Heart left ventricle (tissue), 16 donors: ENCODE measurements at regions not wholly inside any gene's neighbourhood (a gene's known extent, or its start where the extent isn't known, plus 50 kb on each side); places are given as distances from the start of the nearest gene placed in this dataset.

Source experiments
- ATAC-seq, 4 donors: fragments of 200-7000 bp; cut with Tn5 transposase; one replicate each; pipeline ENCODE4 v1.9.1; 2020 to 2022; ENCODE audit warnings: moderate library complexity in 4 of 4, mild to moderate bottlenecking in 3 of 4, moderate number of reproducible peaks in 1 of 4
- DNase-seq, 5 donors: peaks; one replicate each; pipeline ENCODE4 v3.0.0-alpha.2; 2020
- H3K27ac ChIP-seq, 12 donors: fragments of 200-600 bp; sonication (generic) in 4 of 12; one replicate each; pipeline versions ENCODE4 v1.5.0 to v1.8.0; 2016 to 2022; ENCODE audit warnings: mild to moderate bottlenecking in 2 of 12
- H3K27me3 ChIP-seq, 9 donors: fragments of 200-600 bp; sonication (generic) in 2 of 9; one replicate each; pipeline versions ENCODE4 v1.5.1 to v1.8.0; 2016 to 2022; ENCODE audit warnings: mild to moderate bottlenecking in 3 of 9
- H3K36me3 ChIP-seq, 9 donors: fragments of 200-600 bp; sonication (generic) in 2 of 9; one replicate each; pipeline versions ENCODE4 v1.5.0 to v1.8.0; 2018 to 2022; ENCODE audit warnings: mild to moderate bottlenecking in 2 of 9
- H3K4me1 ChIP-seq, 12 donors: fragments of 200-600 bp; sonication (generic) in 4 of 12; one replicate each; pipeline versions ENCODE4 v1.5.0 to v1.8.0; 2016 to 2022; ENCODE audit warnings: mild to moderate bottlenecking in 3 of 12
- H3K4me3 ChIP-seq, 12 donors: fragments of 200-600 bp; sonication (generic) in 4 of 12; one replicate each; pipeline versions ENCODE4 v1.5.0 to v1.8.0; 2017 to 2022; ENCODE audit warnings: mild to moderate bottlenecking in 9 of 12, moderate library complexity in 4 of 12
- H3K9me3 ChIP-seq, 12 donors: fragments of 200-600 bp; sonication (generic) in 4 of 12; one replicate each; pipeline versions ENCODE4 v1.5.0 to v1.8.0; 2016 to 2022; ENCODE audit warnings: mild to moderate bottlenecking in 1 of 12
- POLR2A ChIP-seq, 2 donors: fragments of 450-650 bp; IDR thresholded peaks; one replicate each; pipeline ENCODE4 v1.6.1; 2017; ENCODE audit warnings: antibody characterized with exemption in 2 of 2, mild to moderate bottlenecking in 2 of 2, moderate library complexity in 2 of 2
- WGBS, 4 donors: extraction: QIAGEN DNeasy Blood & Tissue Kit in 2 of 4; methylation state at CpG; one replicate each; pipeline versions ENCODE4 v1.1.5 to v1.1.7; 2013 to 2018; 5-methylcytosine and 5-hydroxymethylcytosine counted together
- intact Hi-C, 10 donors: fragments of 100-400 bp; cut with DNase I; formaldehyde crosslinking; loops; one replicate each; pipeline versions ENCODE4 v1.11.1 to v1.14.2; 2022
- TF ChIP-seq, protein P1 (sequence below), 12 donors: fragments of 200-600 bp; sonication (generic) in 4 of 12; IDR thresholded peaks; one replicate each; pipeline versions ENCODE4 v1.5.0 to v1.8.0; 2018 to 2022; ENCODE audit warnings: antibody characterized with exemption in 12 of 12, mild to moderate bottlenecking in 5 of 12
- donor health status: ischemic (EF 13 %, LVEDD 7.1; RV severe dilation, severe dysfunction).
- donor health status: healthy with polysubstance abuse.
- donor health status: DM: no; HTN: yes; CAD: no.
- donor health status: DM: no; HTN: no; CAD: no.
- donor health status: ischemic (EF 25% LVEDD 6.9; RV normal size, moderate dysfunction).
- donor health status: ischemic (EF 25% LVEDD 5.7; RV mildly dilated, moderate dysfunction).
- donor health status: healthy.
- donor health status: DM: yes; HTN: yes; CAD: no.
- donor health status: ischemic (EF 35%, LVEDD 5.7; RV mildly dilated, moderate dysfunction).
- donor health status: nonischemic (EF 11% LVEDD 7.7; RV severe dilation, severe dysfunction).
- donor health status: DM: yes; HTN: yes; CAD: no.
- donor health status: PGD.
- donor health status: ischemic (EF 29% LVEDD 5.4; RV normal size, mild dysfunction).
- donor health status: nonischemic (EF 23%, LVEDD 6.1; RV moderate dilation, normal function).

DNA sequence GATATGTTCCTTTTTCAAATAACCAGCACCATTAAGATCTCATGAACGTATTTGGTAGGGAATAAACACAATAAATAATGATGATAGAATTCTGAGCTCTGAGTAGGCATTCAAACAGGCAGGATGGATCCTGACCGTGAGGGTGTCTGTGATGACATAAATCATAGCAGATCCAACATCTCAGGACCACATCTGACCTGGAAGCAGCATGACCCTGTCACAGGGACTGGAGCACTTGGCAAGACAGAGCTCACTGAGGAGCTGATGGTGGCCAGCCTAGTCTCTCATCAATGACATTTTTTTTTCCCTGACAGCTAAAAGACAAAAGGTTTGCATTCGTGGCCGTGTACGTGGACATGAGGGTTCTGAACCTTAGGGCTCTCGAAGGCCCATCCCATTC, 337.5 kb downstream of the NPIPA8 start:
- no peak for DNase-seq
- no peak for ATAC-seq
- TF ChIP-seq, protein P1, sequence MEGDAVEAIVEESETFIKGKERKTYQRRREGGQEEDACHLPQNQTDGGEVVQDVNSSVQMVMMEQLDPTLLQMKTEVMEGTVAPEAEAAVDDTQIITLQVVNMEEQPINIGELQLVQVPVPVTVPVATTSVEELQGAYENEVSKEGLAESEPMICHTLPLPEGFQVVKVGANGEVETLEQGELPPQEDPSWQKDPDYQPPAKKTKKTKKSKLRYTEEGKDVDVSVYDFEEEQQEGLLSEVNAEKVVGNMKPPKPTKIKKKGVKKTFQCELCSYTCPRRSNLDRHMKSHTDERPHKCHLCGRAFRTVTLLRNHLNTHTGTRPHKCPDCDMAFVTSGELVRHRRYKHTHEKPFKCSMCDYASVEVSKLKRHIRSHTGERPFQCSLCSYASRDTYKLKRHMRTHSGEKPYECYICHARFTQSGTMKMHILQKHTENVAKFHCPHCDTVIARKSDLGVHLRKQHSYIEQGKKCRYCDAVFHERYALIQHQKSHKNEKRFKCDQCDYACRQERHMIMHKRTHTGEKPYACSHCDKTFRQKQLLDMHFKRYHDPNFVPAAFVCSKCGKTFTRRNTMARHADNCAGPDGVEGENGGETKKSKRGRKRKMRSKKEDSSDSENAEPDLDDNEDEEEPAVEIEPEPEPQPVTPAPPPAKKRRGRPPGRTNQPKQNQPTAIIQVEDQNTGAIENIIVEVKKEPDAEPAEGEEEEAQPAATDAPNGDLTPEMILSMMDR (IDR thresholded peaks at IDR 0.05), result no peak
- TF ChIP-seq POLR2A (IDR thresholded peaks at IDR 0.05), result no peak
- no peak overlapping the region for H3K27ac ChIP-seq
- intact Hi-C loops, result loop anchor here in 1 of 10 donors (10.0 kb wide), 1 partner anchor 64 kb away; no protein-coding TSS in a partner anchor
- WGBS, 4 donors, result 75 to 82% (median 78%) methylated on average over 6 of the region's 6 CpGs
- no peaks in the 10 kb centered on the region for H3K9me3 ChIP-seq
- H3K4me3 ChIP-seq, result no peak overlapping the region
- no peaks in the 10 kb centered on the region for H3K36me3 ChIP-seq
- no peaks in the 10 kb centered on the region for H3K4me1 ChIP-seq
- H3K27me3 ChIP-seq, result peaks cover 0 to 10% (median 0%) of the 10 kb centered on the region in 9 donors

DNA sequence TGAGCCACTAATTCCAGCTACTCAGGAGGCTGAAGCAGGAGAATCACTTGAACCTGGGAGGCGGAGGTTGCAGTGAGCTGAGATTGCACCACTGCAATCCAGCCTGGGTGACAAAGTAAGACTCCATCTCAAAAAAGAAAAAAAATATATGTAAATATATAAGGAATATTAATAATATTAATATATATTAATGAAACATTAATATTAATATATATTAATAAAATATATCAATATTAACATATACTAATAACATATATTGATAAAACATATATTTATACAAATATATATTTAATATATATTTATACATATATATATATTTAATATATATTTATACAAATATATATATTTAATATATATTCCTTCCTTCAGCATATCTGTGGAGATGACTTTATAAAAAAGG, 338.0 kb downstream of the NPIPA8 start:
- DNase-seq (no peak), ATAC-seq (no peak)
- Histone ChIP-seq H3K36me3 (no peaks in the 10 kb centered on the region), H3K27me3 (peaks cover 0 to 13% (median 0%) of the 10 kb centered on the region in 9 donors), H3K4me3 (no peak overlapping the region), H3K27ac (no peak overlapping the region), H3K4me1 (no peaks in the 10 kb centered on the region), H3K9me3 (no peaks in the 10 kb centered on the region)
- intact Hi-C loops, result loop anchor here in 1 of 10 donors (10.0 kb wide), 1 partner anchor 64 kb away; no protein-coding TSS in a partner anchor
- 96 to 100% (median 100%) methylated on average over 1 of the region's 1 CpG for WGBS, 4 donors
- TF ChIP-seq, protein P1 (IDR thresholded peaks at IDR 0.05), result no peak
- TF ChIP-seq POLR2A (IDR thresholded peaks at IDR 0.05), result no peak

DNA sequence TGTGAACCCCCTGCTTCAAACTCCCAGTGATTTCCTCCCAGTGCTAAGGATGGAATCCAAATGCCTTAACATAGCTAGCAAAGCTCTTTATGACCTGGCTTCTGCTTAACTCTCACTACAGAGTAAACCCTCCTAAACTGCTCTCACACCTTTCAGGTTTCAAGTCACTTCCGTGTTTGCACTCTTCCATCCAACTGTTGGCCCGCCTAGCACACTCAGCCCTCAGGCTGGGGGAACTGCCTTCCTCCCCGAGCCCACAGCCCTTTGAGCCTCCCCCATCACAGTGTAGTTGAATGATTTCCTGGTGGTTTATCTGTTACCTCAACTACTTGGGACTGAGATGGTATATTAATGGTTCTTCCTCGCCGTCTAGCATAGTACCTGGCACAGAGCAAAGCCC, 342.5 kb downstream of the NPIPA8 start:
- H3K4me1 ChIP-seq, result no peaks in the 10 kb centered on the region
- H3K27ac ChIP-seq, result no peak overlapping the region
- TF ChIP-seq, protein P1 (IDR thresholded peaks at IDR 0.05), result no peak
- TF ChIP-seq POLR2A (IDR thresholded peaks at IDR 0.05), result no peak
- no peaks in the 10 kb centered on the region for H3K36me3 ChIP-seq
- H3K27me3 ChIP-seq, result peaks cover 0 to 16% (median 0%) of the 10 kb centered on the region in 9 donors
- ATAC-seq (no peak), DNase-seq (no peak)
- no peaks in the 10 kb centered on the region for H3K9me3 ChIP-seq
- intact Hi-C loops, result loop anchor here in 1 of 10 donors (10.0 kb wide), 1 partner anchor 59 kb away; no protein-coding TSS in a partner anchor
- WGBS, 4 donors, result 63 to 76% (median 72%) methylated on average over 5 of the region's 5 CpGs
- no peak overlapping the region for H3K4me3 ChIP-seq

DNA sequence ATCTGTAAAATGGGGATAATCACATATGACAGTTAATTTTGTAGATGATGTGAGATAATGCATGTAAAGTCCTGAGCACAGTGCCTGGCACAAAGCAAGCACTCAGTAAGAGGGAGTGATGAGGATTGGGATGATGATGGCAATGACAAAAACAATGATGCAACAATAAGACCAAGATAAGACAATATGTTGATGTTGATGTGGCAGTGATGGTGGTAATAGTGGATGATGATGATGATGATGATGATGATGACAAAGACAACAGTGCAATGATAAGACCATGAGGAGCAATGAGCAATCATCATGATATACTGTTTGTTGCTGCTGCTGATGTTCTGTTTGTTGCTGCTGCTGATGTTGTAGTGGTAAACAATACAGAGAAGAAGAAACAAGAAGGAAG, 344.1 kb downstream of the NPIPA8 start:
- H3K36me3 ChIP-seq, result no peaks in the 10 kb centered on the region
- TF ChIP-seq POLR2A (IDR thresholded peaks at IDR 0.05), result no peak
- TF ChIP-seq, protein P1 (IDR thresholded peaks at IDR 0.05), result no peak
- DNase-seq, result no peak
- ATAC-seq, result no peak
- H3K9me3 ChIP-seq, result no peaks in the 10 kb centered on the region
- H3K27ac ChIP-seq, result no peak overlapping the region
- no peaks in the 10 kb centered on the region for H3K4me1 ChIP-seq
- intact Hi-C loops, result loop anchor here in 1 of 10 donors (10.0 kb wide), 1 partner anchor 58 kb away; no protein-coding TSS in a partner anchor
- no peak overlapping the region for H3K4me3 ChIP-seq
- H3K27me3 ChIP-seq, result peaks cover 0 to 16% (median 0%) of the 10 kb centered on the region in 9 donors
